BLaER1 treated with 17β-estradiol and CSF1 and Interleukin-3, amounts not matched to agents 10 nM and 100 nM (cell line): ENCODE measurements at regions not wholly inside any gene's neighbourhood (a gene's known extent, or its start where the extent isn't known, plus 50 kb on each side); places are given as distances from the start of the nearest gene placed in this dataset.

Experiments used
- H3K27ac ChIP-seq, 11 experiments: shearing (Covaris generic); formaldehyde crosslinking; 2 replicates each; pipeline ENCODE4 v1.8.1; 2022
- H3K27me3 ChIP-seq, 11 experiments: shearing (Covaris generic); formaldehyde crosslinking; 2 replicates each; pipeline ENCODE4 v1.8.1; 2022
- H3K36me3 ChIP-seq, 11 experiments: shearing (Covaris generic); formaldehyde crosslinking; 2 replicates each; pipeline ENCODE4 v1.8.1; 2022
- H3K4me1 ChIP-seq, 10 experiments: shearing (Covaris generic); formaldehyde crosslinking; 2 replicates each; pipeline ENCODE4 v1.8.1; 2022
- H3K4me2 ChIP-seq, 11 experiments: shearing (Covaris generic); formaldehyde crosslinking; 2 replicates each; pipeline ENCODE4 v1.8.1; 2022
- H3K4me3 ChIP-seq, 10 experiments: shearing (Covaris generic); formaldehyde crosslinking; 2 replicates each; pipeline ENCODE4 v1.8.1; 2022
- H3K9ac ChIP-seq, 11 experiments: shearing (Covaris generic); formaldehyde crosslinking; 2 replicates each; pipeline ENCODE4 v1.8.1; 2022
- H3K9me3 ChIP-seq, 11 experiments: shearing (Covaris generic); formaldehyde crosslinking; replicated peaks in 1 of 11; 2 replicates each; pipeline ENCODE4 v1.8.1; 2022
- H4K20me1 ChIP-seq, 11 experiments: shearing (Covaris generic); formaldehyde crosslinking; 2 replicates each; pipeline ENCODE4 v1.8.1; 2022
- Cebpa-rat ChIP-seq, 11 experiments: shearing (Covaris generic); IDR thresholded peaks; 2 replicates each; pipeline ENCODE4 v1.8.1; 2022

DNA sequence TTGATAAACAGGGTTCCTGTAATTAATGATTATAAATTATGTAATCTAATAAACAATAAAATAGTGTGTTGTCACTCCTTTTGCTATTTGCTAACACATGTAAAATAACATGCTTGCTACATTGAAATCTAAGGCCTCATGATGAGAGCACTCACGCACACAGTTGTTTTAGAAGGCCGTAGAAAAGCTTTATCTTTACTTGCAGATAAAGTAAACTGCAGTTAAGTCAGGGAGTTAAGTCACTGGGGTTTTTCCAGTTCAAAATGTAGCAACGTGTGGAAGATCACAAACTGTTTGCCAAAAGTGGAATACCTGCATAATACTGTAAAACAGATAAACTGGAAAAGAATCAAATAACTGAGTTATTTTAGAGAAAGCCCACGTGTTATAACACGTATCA, 187.3 kb upstream of the PACRGL start:
- no peaks in the 10 kb centered on the region for H3K36me3 ChIP-seq
- no peak overlapping the region for H3K9ac ChIP-seq
- no peak overlapping the region for H3K27ac ChIP-seq
- no peaks in the 10 kb centered on the region for H3K4me1 ChIP-seq
- H3K4me3 ChIP-seq = no peak overlapping the region
- no peak for TF ChIP-seq Cebpa-rat (IDR thresholded peaks at IDR 0.05)
- no peak overlapping the region for H3K4me2 ChIP-seq
- no peaks in the 10 kb centered on the region for H4K20me1 ChIP-seq
- H3K9me3 ChIP-seq = no peaks in the 10 kb centered on the region
- H3K27me3 ChIP-seq = no peaks in the 10 kb centered on the region

DNA sequence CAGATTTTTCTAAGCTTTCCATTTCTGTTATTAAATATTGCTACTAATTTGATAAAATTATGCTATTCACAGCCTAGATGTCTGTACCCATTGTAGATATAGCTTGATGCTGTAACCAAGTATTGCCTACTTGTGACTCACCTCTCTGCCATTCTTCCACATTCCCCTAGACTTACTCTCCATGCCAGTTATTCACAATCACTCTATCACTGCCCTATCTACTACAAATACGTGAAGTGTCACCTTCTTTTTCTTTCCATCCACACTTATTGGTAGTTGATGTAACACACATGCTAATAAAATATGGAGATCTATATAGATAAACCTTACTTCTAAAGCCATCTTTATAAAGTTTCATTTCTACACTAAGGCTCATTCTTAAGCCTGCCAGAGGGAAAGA, 179.4 kb upstream of the PACRGL start:
- H3K4me2 ChIP-seq = no peak overlapping the region
- H3K36me3 ChIP-seq = no peaks in the 10 kb centered on the region
- no peak overlapping the region for H3K27ac ChIP-seq
- H3K4me3 ChIP-seq = no peak overlapping the region
- no peaks in the 10 kb centered on the region for H3K4me1 ChIP-seq
- H3K27me3 ChIP-seq = no peaks in the 10 kb centered on the region
- H4K20me1 ChIP-seq = no peaks in the 10 kb centered on the region
- no peaks in the 10 kb centered on the region for H3K9me3 ChIP-seq
- TF ChIP-seq Cebpa-rat (IDR thresholded peaks at IDR 0.05) = no peak
- H3K9ac ChIP-seq = no peak overlapping the region

DNA sequence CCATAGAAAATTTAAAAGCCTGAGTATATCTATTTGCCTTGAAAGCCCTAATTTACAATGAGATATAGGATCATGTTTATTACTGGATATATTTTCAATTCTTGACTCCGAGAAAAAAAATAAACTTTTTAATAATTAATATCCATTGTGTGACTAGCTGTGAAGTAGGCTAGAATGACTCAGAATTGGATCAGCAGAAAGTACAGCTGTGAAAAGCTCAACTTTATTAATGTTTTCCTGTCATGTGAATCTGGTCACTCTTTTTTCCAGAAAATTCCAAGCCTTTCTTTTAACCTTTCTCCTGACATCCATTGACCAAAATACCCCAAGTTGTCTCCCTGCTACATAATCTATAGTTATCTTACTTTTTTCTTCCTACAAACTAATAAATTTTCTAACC, 171.8 kb upstream of the PACRGL start:
- TF ChIP-seq Cebpa-rat (IDR thresholded peaks at IDR 0.05) = no peak
- Histone ChIP-seq H3K27me3 (no peaks in the 10 kb centered on the region), H4K20me1 (no peaks in the 10 kb centered on the region), H3K36me3 (no peaks in the 10 kb centered on the region), H3K4me1 (no peaks in the 10 kb centered on the region), H3K4me3 (no peak overlapping the region), H3K9me3 (no peaks in the 10 kb centered on the region), H3K4me2 (no peak overlapping the region), H3K9ac (no peak overlapping the region), H3K27ac (no peak overlapping the region)

DNA sequence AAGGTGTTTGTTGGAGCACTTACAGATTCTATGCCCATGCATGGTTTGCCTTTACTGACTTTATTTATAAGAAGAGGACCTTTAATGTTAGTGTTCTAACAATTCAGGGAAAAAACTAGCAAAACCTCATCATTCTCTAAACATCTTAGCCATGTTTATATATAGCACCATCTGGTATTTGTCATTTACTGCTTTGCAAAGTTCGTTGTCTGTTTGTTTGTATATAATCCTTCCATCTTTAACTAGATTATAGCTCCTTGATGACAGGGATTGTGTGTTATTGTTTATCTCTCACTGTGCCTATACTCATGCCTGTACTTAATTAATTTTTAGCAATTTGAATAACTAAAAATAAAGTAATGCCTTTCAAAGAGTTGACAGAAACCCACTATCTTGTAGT, 170.6 kb upstream of the PACRGL start:
- no peaks in the 10 kb centered on the region for H3K9me3 ChIP-seq
- H3K36me3 ChIP-seq = no peaks in the 10 kb centered on the region
- no peaks in the 10 kb centered on the region for H4K20me1 ChIP-seq
- H3K9ac ChIP-seq = no peak overlapping the region
- no peaks in the 10 kb centered on the region for H3K4me1 ChIP-seq
- no peaks in the 10 kb centered on the region for H3K27me3 ChIP-seq
- no peak overlapping the region for H3K4me2 ChIP-seq
- no peak for TF ChIP-seq Cebpa-rat (IDR thresholded peaks at IDR 0.05)
- no peak overlapping the region for H3K27ac ChIP-seq
- no peak overlapping the region for H3K4me3 ChIP-seq

DNA sequence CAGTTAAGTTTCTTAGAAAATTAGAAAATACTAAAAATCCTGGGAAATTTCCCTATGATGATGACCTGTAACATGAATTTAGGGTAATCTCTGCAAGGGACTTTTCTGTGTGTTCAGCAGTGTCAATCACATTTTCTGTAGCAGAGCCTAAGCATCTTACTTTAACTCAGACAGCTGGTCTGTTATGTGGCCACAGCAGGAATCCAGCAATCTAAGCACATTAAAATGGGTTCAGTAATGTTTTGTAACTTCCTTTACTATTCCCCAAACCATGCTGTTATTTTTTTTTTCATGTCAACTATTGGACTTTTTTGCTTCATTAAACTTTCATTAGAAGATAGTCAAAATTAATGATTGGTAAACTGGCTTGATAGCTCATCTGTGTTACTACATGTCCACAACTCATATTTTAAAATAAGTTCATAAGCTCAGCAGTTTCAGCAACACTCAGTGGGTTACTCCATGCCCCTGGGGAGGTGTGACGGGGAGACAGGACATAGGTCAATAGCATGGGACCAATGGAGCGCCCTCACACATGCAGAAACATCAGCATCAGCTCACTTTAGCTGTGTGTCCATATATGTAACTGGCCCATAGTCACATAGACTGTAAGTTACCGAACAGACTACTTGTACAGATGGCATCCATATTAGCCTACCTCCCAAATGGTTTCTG, 168.0 kb upstream of the PACRGL start:
- H3K4me2 ChIP-seq = no peak overlapping the region
- H3K27ac ChIP-seq = no peak overlapping the region
- no peak overlapping the region for H3K4me3 ChIP-seq
- H3K27me3 ChIP-seq = no peaks in the 10 kb centered on the region
- H4K20me1 ChIP-seq = no peaks in the 10 kb centered on the region
- no peaks in the 10 kb centered on the region for H3K9me3 ChIP-seq
- no peak overlapping the region for H3K9ac ChIP-seq
- H3K36me3 ChIP-seq = no peaks in the 10 kb centered on the region
- no peak for TF ChIP-seq Cebpa-rat (IDR thresholded peaks at IDR 0.05)
- H3K4me1 ChIP-seq = no peaks in the 10 kb centered on the region

DNA sequence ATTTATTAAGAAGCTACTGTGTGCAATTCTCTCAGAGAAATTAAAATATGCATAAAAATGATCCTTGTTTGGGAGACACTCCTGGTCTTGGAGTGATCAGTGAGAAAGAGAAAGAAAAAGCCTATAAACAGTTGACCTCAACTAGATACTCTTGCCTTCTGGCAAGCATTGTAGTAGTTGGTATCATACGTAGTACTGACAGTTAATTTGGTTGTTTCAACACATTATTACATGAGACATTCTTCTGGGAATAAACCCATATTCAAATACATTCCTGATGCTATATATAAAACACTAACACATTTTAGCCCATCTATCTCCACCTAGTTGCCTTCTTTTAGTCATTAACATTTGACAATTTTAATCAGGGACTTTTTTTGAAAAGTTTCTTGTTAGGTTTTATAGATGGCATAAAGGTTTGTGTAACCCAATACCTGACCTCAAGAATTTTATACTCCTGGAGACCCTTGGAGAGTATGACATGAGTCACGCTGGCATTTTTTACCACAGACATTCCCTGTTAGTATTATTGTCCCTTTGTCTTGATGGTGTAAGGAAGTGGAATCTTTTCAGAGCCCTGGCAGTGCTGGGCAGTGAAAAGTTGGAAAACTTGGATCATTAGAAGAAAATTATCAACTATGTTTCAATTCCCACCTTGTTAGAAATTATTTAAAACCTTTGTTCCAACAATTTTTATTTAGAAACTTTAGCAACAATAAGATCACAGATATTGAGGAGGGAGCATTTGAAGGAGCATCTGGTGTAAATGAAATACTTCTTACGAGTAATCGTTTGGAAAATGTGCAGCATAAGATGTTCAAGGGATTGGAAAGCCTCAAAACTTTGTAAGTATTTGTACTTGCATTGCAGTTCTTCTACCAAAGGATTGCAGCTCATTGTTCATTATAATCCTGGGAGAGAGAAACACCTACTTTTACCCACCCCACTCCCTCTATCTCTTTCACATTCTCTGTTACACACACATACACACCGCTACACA, 167.1 kb upstream of the PACRGL start:
- no peaks in the 10 kb centered on the region for H3K4me1 ChIP-seq

DNA sequence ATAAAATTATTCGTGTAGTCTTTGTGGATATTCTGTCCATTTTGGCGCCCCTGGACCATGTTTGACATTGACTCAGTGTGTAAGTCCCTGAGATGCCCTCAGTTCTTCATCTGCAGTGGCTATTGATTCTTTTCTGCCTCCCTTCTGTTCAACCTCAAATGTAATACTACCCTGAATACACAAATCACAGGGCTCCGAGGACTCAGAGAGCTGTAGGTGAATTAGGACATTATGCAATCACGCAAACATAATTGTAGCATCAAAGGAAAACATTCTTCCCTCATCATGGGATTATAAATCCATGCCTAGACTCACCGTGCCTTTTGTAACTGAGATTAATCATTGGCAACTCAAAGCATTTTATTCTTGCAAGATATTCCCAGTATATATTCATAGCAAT, 161.4 kb upstream of the PACRGL start:
- H3K27me3 ChIP-seq = no peaks in the 10 kb centered on the region
- no peaks in the 10 kb centered on the region for H3K9me3 ChIP-seq
- H4K20me1 ChIP-seq = no peaks in the 10 kb centered on the region
- no peaks in the 10 kb centered on the region for H3K36me3 ChIP-seq
- no peak for TF ChIP-seq Cebpa-rat (IDR thresholded peaks at IDR 0.05)
- H3K27ac ChIP-seq = no peak overlapping the region
- no peaks in the 10 kb centered on the region for H3K4me1 ChIP-seq
- H3K9ac ChIP-seq = no peak overlapping the region
- no peak overlapping the region for H3K4me3 ChIP-seq
- no peak overlapping the region for H3K4me2 ChIP-seq

More for the DNA sequence above, 167.1 kb upstream of the PACRGL start:
- no peaks in the 10 kb centered on the region for H3K27me3 ChIP-seq
- H3K9me3 ChIP-seq = no peaks in the 10 kb centered on the region
- H3K9ac ChIP-seq = no peak overlapping the region
- no peak for TF ChIP-seq Cebpa-rat (IDR thresholded peaks at IDR 0.05)
- H3K27ac ChIP-seq = no peak overlapping the region
- no peak overlapping the region for H3K4me2 ChIP-seq
- H3K4me3 ChIP-seq = no peak overlapping the region
- no peaks in the 10 kb centered on the region for H3K36me3 ChIP-seq
- no peaks in the 10 kb centered on the region for H4K20me1 ChIP-seq

DNA sequence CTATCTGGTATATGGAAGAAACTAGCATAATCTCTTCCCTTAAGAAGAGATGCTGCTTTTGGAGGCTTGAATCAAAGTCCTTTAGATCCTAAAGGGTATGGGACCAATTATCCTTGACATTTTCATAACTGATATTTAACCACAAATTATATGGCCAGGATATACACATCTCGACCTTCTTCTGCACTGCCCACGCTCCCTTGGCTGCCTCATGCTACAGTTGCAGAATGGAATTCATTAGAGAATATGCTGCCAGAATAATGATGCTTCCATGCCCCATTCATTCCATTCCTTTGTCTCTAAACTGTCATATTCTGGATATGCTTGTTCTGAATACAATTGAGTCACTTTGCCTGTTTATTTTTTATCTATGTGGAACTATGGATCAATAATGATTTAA, 157.1 kb upstream of the PACRGL start:
- TF ChIP-seq Cebpa-rat (IDR thresholded peaks at IDR 0.05) = no peak
- Histone ChIP-seq H3K9me3 (no peaks in the 10 kb centered on the region), H3K36me3 (no peaks in the 10 kb centered on the region), H3K4me3 (no peak overlapping the region), H3K9ac (no peak overlapping the region), H3K27ac (no peak overlapping the region), H3K4me1 (no peaks in the 10 kb centered on the region), H4K20me1 (no peaks in the 10 kb centered on the region), H3K27me3 (no peaks in the 10 kb centered on the region), H3K4me2 (no peak overlapping the region)

DNA sequence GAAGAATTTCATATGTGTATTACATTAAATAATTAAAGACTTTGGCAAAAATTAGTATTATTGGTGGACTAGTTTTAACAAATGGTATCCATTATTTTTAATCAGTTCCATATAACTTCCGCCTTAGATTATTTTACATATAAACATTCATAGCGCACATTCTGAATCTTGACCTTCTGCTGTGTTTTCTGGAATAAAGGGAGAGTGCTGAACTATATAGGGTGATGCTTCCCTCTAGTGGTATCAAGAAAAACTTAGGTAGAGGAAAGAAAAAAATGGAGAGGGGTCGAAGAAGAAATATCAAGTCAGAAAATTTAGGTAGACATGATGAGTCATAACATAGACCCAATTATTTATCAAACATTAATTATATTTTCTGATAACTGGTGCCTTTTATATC, 155.6 kb upstream of the PACRGL start:
- no peak overlapping the region for H3K4me2 ChIP-seq
- H3K4me1 ChIP-seq = no peaks in the 10 kb centered on the region
- H3K36me3 ChIP-seq = no peaks in the 10 kb centered on the region
- H3K27me3 ChIP-seq = no peaks in the 10 kb centered on the region
- H4K20me1 ChIP-seq = no peaks in the 10 kb centered on the region
- H3K27ac ChIP-seq = no peak overlapping the region
- no peak overlapping the region for H3K4me3 ChIP-seq
- H3K9ac ChIP-seq = no peak overlapping the region
- no peaks in the 10 kb centered on the region for H3K9me3 ChIP-seq
- TF ChIP-seq Cebpa-rat (IDR thresholded peaks at IDR 0.05) = no peak

DNA sequence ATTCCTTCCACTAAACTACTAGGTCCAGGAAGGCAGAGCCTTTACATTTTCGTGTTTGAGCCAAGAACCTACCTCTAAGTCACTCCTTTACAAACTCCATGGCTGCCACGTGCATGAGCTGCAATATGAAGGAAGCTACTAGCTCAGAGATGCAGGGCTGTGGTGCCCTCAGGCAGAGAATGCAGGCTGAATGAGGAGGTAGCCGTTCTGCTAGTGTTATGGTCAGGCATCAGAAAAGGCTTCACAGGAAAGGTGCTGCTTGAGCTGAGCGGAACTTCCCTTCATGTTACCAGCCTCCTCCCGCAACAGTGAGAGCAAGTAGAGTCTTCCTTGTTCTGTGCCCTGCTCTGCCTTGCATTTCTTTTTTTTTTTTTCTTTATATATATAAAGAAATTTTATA, 148.3 kb upstream of the PACRGL start:
- no peak for TF ChIP-seq Cebpa-rat (IDR thresholded peaks at IDR 0.05)
- Histone ChIP-seq H3K27ac (no peak overlapping the region), H4K20me1 (no peaks in the 10 kb centered on the region), H3K27me3 (no peaks in the 10 kb centered on the region), H3K4me2 (no peak overlapping the region), H3K9me3 (no peaks in the 10 kb centered on the region), H3K4me1 (no peaks in the 10 kb centered on the region), H3K4me3 (no peak overlapping the region), H3K9ac (no peak overlapping the region), H3K36me3 (no peaks in the 10 kb centered on the region)
